ENCODE measurements at regions not wholly inside any gene's neighbourhood (a gene's known extent, or its start where the extent isn't known, plus 50 kb on each side); places are given as distances from the start of the nearest gene placed in this dataset.

DNA sequence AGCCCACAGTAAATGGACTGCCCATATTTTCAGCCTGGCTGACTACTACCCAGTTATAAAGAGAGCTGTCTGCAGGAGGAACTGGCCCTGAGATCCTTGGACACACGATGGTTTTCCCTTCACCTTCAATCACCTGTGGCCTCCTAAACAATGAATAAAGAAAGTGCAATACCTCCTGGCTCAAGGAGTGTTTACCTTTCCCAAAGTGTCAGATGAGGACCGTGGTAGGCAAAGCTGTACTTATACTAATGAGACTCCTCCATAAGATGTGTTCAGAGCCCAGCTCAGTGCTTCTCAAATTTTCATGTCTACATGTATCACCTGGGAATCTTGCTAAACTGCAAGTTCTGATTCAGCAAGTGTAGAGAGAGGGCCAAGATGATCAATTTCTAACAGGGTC is 284.5 kb upstream of the VLDLR start:
- CTCF ChIA-PET, result no interaction called here
- no peak for TF ChIP-seq CTCF (IDR thresholded peaks at IDR 0.05; ENCODE audit: insufficient read depth, low read depth, low read length)

GRCh38 chr9:2337627-2338026 is 284.0 kb upstream of the VLDLR start:
- no peak for TF ChIP-seq CTCF (IDR thresholded peaks at IDR 0.05; ENCODE audit: insufficient read depth, low read depth, low read length)
- ChIA-PET CTCF (no interaction called here), POLR2A (no interaction called here)
- DNase-seq (ENCODE audit: low read depth), result no peak
- H3K36me3 ChIP-seq (ENCODE audit: control insufficient read depth, insufficient read depth, low read length), result no peaks in the 10 kb centered on the region
- no peak overlapping the region for H3K4me3 ChIP-seq (ENCODE audit: low read depth, low read length)
- no peaks in the 10 kb centered on the region; the same call in 1 of the 2 replicates for H3K27me3 ChIP-seq (ENCODE audit: control insufficient read depth, insufficient read depth, low read length)

More for the DNA sequence above, 284.5 kb upstream of the VLDLR start:
- no peaks in the 10 kb centered on the region; the same call in 1 of the 2 replicates for H3K27me3 ChIP-seq (ENCODE audit: control insufficient read depth, insufficient read depth, low read length)
- POLR2A ChIA-PET, result interaction anchor here (0.6 kb wide), 1 partner anchor 176 kb away, joined by 3 read pairs; no protein-coding TSS in a partner anchor
- no peak for DNase-seq (ENCODE audit: low read depth)
- H3K36me3 ChIP-seq (ENCODE audit: control insufficient read depth, insufficient read depth, low read length), result no peaks in the 10 kb centered on the region
- H3K4me3 ChIP-seq (ENCODE audit: low read depth, low read length), result no peak overlapping the region

GRCh38 chr9:2338777-2339365 is 282.7 kb upstream of the VLDLR start:
- POLR2A ChIA-PET, result no interaction called here

GRCh38 chr9:2339416-2339815 is 282.2 kb upstream of the VLDLR start:
- ChIA-PET CTCF (no interaction called here), POLR2A (no interaction called here)
- Histone ChIP-seq H3K4me3 (ENCODE audit: low read depth, low read length) (no peak overlapping the region), H3K27me3 (ENCODE audit: control insufficient read depth, insufficient read depth, low read length) (no peaks in the 10 kb centered on the region; the same call in 1 of the 2 replicates), H3K36me3 (ENCODE audit: control insufficient read depth, insufficient read depth, low read length) (no peaks in the 10 kb centered on the region)
- no peak for TF ChIP-seq CTCF (IDR thresholded peaks at IDR 0.05; ENCODE audit: insufficient read depth, low read depth, low read length)
- no peak for DNase-seq (ENCODE audit: low read depth)

More at GRCh38 chr9:2338777-2339365, 282.7 kb upstream of the VLDLR start:
- H3K27me3 ChIP-seq (ENCODE audit: control insufficient read depth, insufficient read depth, low read length), result no peaks in the 10 kb centered on the region; the same call in 1 of the 2 replicates
- H3K36me3 ChIP-seq (ENCODE audit: control insufficient read depth, insufficient read depth, low read length), result no peaks in the 10 kb centered on the region
- DNase-seq (ENCODE audit: low read depth), result no peak
- TF ChIP-seq CTCF (IDR thresholded peaks at IDR 0.05; ENCODE audit: insufficient read depth, low read depth, low read length), result no peak
- CTCF ChIA-PET, result no interaction called here
- no peak overlapping the region for H3K4me3 ChIP-seq (ENCODE audit: low read depth, low read length)

GRCh38 chr9:2340046-2340760 is 281.4 kb upstream of the VLDLR start:
- no peaks in the 10 kb centered on the region for H3K36me3 ChIP-seq (ENCODE audit: control insufficient read depth, insufficient read depth, low read length)
- POLR2A ChIA-PET, result no interaction called here
- CTCF ChIA-PET, result no interaction called here
- H3K4me3 ChIP-seq (ENCODE audit: low read depth, low read length), result no peak overlapping the region
- H3K27me3 ChIP-seq (ENCODE audit: control insufficient read depth, insufficient read depth, low read length), result no peaks in the 10 kb centered on the region; the same call in 1 of the 2 replicates
- DNase-seq (ENCODE audit: low read depth), result no peak
- TF ChIP-seq CTCF (IDR thresholded peaks at IDR 0.05; ENCODE audit: insufficient read depth, low read depth, low read length), result no peak
